ENCODE measurements at regions not wholly inside any gene's neighbourhood (a gene's known extent, or its start where the extent isn't known, plus 50 kb on each side); places are given as distances from the start of the nearest gene placed in this dataset.

- H3K9me1 ChIP-seq (ENCODE audit: control insufficient read depth, extremely low read depth, insufficient read depth, low read length), result no peaks in the 10 kb centered on the region
- no peak overlapping the region for H3K4me3 ChIP-seq (ENCODE audit: control insufficient read depth in 2 of 3, extremely low read depth in 1 of 3, insufficient read depth in 2 of 3, low read depth in 1 of 3, low read length in 3 of 3)
- no peak for FAIRE-seq
- dilution Hi-C loops (cut with MboI; ENCODE audit: extremely low pct_ligation_motif_present, low sequenced_read_pairs), result no loop called here
- no peak overlapping the region for H3K4me2 ChIP-seq (ENCODE audit: control insufficient read depth, extremely low read depth, insufficient read depth, low read depth, low read length)
- TF ChIP-seq CTCF (optimal IDR thresholded peaks at IDR 0.05 in 1 of 3, IDR thresholded peaks at IDR 0.05 in 1 of 3, conservative IDR thresholded peaks at IDR 0.05 in 1 of 3; ENCODE audit: extremely low read depth in 1 of 3, insufficient read depth in 2 of 3, low read length in 3 of 3) (no peak), EZH2 (IDR thresholded peaks at IDR 0.05; ENCODE audit: low read length) (no peak)
- H2AFZ ChIP-seq (ENCODE audit: control insufficient read depth, low read length), result no peak overlapping the region
- DNase-seq (ENCODE audit: low read depth, low spot score), result no peak
- no peaks in the 10 kb centered on the region for H3K9me3 ChIP-seq (ENCODE audit: control insufficient read depth, low read depth, low read length)
- no peaks in the 10 kb centered on the region for H3K36me3 ChIP-seq (ENCODE audit: control insufficient read depth in 2 of 2, extremely low read depth in 1 of 2, insufficient read depth in 2 of 2, low read length in 2 of 2)
- no peaks in the 10 kb centered on the region for H3K79me2 ChIP-seq (ENCODE audit: control insufficient read depth, insufficient read depth, low read length)
- no peaks in the 10 kb centered on the region for H3K4me1 ChIP-seq (ENCODE audit: control insufficient read depth, extremely low read depth, insufficient read depth, low read length)
- no peak overlapping the region for H3K27ac ChIP-seq (ENCODE audit: control insufficient read depth, insufficient read depth, low read length)
- H3K9ac ChIP-seq (ENCODE audit: control insufficient read depth, extremely low read depth, insufficient read depth, low read length), result no peak overlapping the region
- no peaks in the 10 kb centered on the region for H3K27me3 ChIP-seq (ENCODE audit: control insufficient read depth, extremely low read depth, insufficient read depth, low read length)
- H4K20me1 ChIP-seq (ENCODE audit: control insufficient read depth, extremely low read depth, insufficient read depth, low read length), result no peaks in the 10 kb centered on the region
These were observed 361.5 kb upstream of the HS3ST1 start for GRCh38 chr4:11790230-11790629.

DNA sequence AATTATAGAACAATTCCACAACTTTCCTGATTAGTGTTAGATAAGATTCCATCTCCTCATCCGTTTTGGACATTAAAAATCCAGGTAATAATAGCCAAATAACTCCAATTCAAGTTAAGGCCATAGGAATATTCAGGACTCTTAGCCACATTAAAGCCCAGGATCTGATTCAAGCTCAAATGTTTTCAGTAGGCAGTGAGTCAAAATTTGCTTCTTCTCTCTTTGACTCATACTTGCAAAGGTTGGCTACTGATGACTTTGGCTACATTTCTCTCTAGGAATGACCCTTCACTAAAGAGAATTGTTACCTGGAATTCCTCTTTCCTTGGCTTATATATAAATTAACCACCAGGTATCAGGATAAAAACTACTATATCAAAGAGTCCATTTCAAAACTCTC is 354.9 kb upstream of the HS3ST1 start:
- DNase-seq (ENCODE audit: low read depth, low spot score), result no peak

More for the DNA sequence above, 354.9 kb upstream of the HS3ST1 start:
- Histone ChIP-seq H3K4me1 (ENCODE audit: control insufficient read depth, extremely low read depth, insufficient read depth, low read length) (no peaks in the 10 kb centered on the region), H3K79me2 (ENCODE audit: control insufficient read depth, insufficient read depth, low read length) (no peaks in the 10 kb centered on the region), H3K9me1 (ENCODE audit: control insufficient read depth, extremely low read depth, insufficient read depth, low read length) (no peaks in the 10 kb centered on the region), H3K9ac (ENCODE audit: control insufficient read depth, extremely low read depth, insufficient read depth, low read length) (no peak overlapping the region), H3K4me3 (ENCODE audit: control insufficient read depth in 2 of 3, extremely low read depth in 1 of 3, insufficient read depth in 2 of 3, low read depth in 1 of 3, low read length in 3 of 3) (no peak overlapping the region), H3K36me3 (ENCODE audit: control insufficient read depth in 2 of 2, extremely low read depth in 1 of 2, insufficient read depth in 2 of 2, low read length in 2 of 2) (no peaks in the 10 kb centered on the region), H4K20me1 (ENCODE audit: control insufficient read depth, extremely low read depth, insufficient read depth, low read length) (no peaks in the 10 kb centered on the region), H3K27me3 (ENCODE audit: control insufficient read depth, extremely low read depth, insufficient read depth, low read length) (no peaks in the 10 kb centered on the region), H3K4me2 (ENCODE audit: control insufficient read depth, extremely low read depth, insufficient read depth, low read depth, low read length) (no peak overlapping the region), H3K9me3 (ENCODE audit: control insufficient read depth, low read depth, low read length) (no peaks in the 10 kb centered on the region), H3K27ac (ENCODE audit: control insufficient read depth, insufficient read depth, low read length) (no peak overlapping the region), H2AFZ (ENCODE audit: control insufficient read depth, low read length) (no peak overlapping the region)
- FAIRE-seq, result no peak
- dilution Hi-C loops (cut with MboI; ENCODE audit: extremely low pct_ligation_motif_present, low sequenced_read_pairs), result no loop called here
- TF ChIP-seq EZH2 (IDR thresholded peaks at IDR 0.05; ENCODE audit: low read length) (no peak), CTCF (optimal IDR thresholded peaks at IDR 0.05 in 1 of 3, IDR thresholded peaks at IDR 0.05 in 1 of 3, conservative IDR thresholded peaks at IDR 0.05 in 1 of 3; ENCODE audit: extremely low read depth in 1 of 3, insufficient read depth in 2 of 3, low read length in 3 of 3) (no peak)

Data from keratinocyte (primary cell).